ENCODE measurements at regions not wholly inside any gene's neighbourhood (a gene's known extent, or its start where the extent isn't known, plus 50 kb on each side); places are given as distances from the start of the nearest gene placed in this dataset.

DNA sequence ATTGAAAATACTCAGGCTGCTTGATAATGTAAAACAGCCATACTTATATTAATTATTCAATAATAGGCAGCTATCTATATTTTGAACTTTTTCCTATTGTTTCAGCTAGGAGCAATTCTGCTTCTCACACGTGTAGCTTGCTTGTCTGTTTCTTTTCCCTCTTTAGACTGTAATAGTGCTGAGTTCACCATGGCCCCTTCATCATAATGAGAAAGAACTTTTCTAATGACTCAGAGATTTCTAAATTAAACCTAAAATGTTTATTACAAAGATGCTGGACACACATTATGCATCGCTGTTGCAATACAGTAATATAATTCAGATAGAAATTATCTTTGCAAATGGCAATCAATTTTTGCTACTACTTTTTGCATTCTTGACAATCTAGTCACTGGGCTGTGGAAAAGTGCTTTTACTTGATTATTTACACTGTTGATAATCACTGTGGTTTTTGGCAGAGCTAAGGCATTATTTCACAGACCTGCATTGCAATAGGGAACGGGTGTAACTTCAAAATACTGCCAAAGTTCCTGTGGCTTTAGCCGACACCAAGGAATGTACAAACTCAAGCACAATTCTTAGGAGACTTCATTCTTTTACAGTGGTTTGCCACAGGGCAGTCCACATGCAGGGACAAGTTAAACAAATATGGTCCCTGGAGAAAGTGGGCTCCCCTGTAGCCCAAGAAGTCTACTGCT, 281.0 kb upstream of the TBL1XR1 start:
- TF ChIP-seq, protein P1, sequence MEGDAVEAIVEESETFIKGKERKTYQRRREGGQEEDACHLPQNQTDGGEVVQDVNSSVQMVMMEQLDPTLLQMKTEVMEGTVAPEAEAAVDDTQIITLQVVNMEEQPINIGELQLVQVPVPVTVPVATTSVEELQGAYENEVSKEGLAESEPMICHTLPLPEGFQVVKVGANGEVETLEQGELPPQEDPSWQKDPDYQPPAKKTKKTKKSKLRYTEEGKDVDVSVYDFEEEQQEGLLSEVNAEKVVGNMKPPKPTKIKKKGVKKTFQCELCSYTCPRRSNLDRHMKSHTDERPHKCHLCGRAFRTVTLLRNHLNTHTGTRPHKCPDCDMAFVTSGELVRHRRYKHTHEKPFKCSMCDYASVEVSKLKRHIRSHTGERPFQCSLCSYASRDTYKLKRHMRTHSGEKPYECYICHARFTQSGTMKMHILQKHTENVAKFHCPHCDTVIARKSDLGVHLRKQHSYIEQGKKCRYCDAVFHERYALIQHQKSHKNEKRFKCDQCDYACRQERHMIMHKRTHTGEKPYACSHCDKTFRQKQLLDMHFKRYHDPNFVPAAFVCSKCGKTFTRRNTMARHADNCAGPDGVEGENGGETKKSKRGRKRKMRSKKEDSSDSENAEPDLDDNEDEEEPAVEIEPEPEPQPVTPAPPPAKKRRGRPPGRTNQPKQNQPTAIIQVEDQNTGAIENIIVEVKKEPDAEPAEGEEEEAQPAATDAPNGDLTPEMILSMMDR (IDR thresholded peaks at IDR 0.05; ENCODE audit: extremely low read depth, low read depth, low read length) = no peak
- Histone ChIP-seq H3K9me3 (ENCODE audit: low read depth, low read length) (no peaks in the 10 kb centered on the region), H4K20me1 (ENCODE audit: insufficient read depth, low read length) (no peaks in the 10 kb centered on the region), H3K4me2 (ENCODE audit: insufficient read depth, low read length) (peak overlapping the region; percentile 34), H3K36me3 (ENCODE audit: insufficient read depth, low read length) (no peaks in the 10 kb centered on the region), H2AFZ (ENCODE audit: low read length) (no peak overlapping the region), H3K27me3 (ENCODE audit: insufficient read depth, low read length) (no peaks in the 10 kb centered on the region), H3K4me3 (ENCODE audit: insufficient read depth, low read length) (no peak overlapping the region), H3K79me2 (ENCODE audit: insufficient read depth, low read length) (no peaks in the 10 kb centered on the region), H3K27ac (ENCODE audit: low read depth, low read length) (peak overlapping the region; percentile 76), H3K4me1 (ENCODE audit: insufficient read depth, low read length) (peaks cover 8% of the 10 kb centered on the region)
- peak; percentile 66 for DNase-seq (ENCODE audit: insufficient read length, low spot score, missing footprints)

DNA sequence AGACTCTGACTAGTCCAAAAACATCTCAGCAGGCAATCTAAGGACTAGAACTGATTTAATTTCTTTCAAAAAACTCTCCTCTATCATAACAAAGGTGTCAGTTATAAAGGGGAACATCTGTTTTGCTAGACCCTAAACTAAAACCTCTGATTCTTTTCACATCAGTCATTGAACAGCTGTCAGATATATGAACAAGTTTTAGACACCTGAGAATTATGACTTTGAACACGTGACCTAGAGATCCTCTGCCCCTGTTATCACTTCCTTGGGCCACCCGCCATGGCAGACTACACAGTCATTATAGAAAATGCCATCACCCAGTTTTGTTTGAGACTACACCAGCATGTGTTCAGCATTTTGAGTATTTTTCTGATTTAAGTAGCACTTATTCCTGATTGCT, 282.3 kb upstream of the TBL1XR1 start:
- no peaks in the 10 kb centered on the region for H3K36me3 ChIP-seq (ENCODE audit: insufficient read depth, low read length)
- H3K9me3 ChIP-seq (ENCODE audit: low read depth, low read length) = no peaks in the 10 kb centered on the region
- no peak overlapping the region for H3K4me2 ChIP-seq (ENCODE audit: insufficient read depth, low read length)
- H3K4me1 ChIP-seq (ENCODE audit: insufficient read depth, low read length) = peaks cover 11% of the 10 kb centered on the region
- no peaks in the 10 kb centered on the region for H3K27me3 ChIP-seq (ENCODE audit: insufficient read depth, low read length)
- no peaks in the 10 kb centered on the region for H4K20me1 ChIP-seq (ENCODE audit: insufficient read depth, low read length)
- TF ChIP-seq, protein P1 (IDR thresholded peaks at IDR 0.05; ENCODE audit: extremely low read depth, low read depth, low read length) = no peak
- H3K4me3 ChIP-seq (ENCODE audit: insufficient read depth, low read length) = no peak overlapping the region
- H3K79me2 ChIP-seq (ENCODE audit: insufficient read depth, low read length) = no peaks in the 10 kb centered on the region
- H3K27ac ChIP-seq (ENCODE audit: low read depth, low read length) = no peak overlapping the region
- no peak overlapping the region for H2AFZ ChIP-seq (ENCODE audit: low read length)
- DNase-seq (ENCODE audit: insufficient read length, low spot score, missing footprints) = no peak

DNA sequence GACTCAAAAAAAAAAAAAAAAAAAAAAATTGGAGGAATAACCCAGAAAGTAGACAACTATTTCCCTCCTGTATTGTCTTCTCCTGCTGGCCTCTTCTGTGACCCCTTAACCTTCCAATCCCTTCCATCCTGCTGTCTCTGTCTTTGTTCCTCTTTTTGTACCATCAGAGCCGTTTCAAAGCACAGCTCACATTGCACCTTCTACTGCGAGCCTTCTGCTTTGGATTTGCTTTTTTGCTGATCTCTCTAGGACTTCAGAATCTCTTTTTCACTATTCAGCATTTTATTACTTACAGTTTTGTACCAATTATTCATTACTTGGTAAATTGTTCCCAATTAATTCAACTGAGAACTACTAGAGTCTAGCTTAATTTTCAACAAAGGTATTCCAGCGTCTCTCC, 284.0 kb upstream of the TBL1XR1 start:
- Histone ChIP-seq H3K27me3 (ENCODE audit: insufficient read depth, low read length) (no peaks in the 10 kb centered on the region), H2AFZ (ENCODE audit: low read length) (no peak overlapping the region), H3K4me2 (ENCODE audit: insufficient read depth, low read length) (no peak overlapping the region), H3K36me3 (ENCODE audit: insufficient read depth, low read length) (no peaks in the 10 kb centered on the region), H3K79me2 (ENCODE audit: insufficient read depth, low read length) (no peaks in the 10 kb centered on the region), H3K27ac (ENCODE audit: low read depth, low read length) (peak overlapping the region; percentile 29), H3K4me1 (ENCODE audit: insufficient read depth, low read length) (peaks cover 11% of the 10 kb centered on the region), H3K4me3 (ENCODE audit: insufficient read depth, low read length) (no peak overlapping the region), H4K20me1 (ENCODE audit: insufficient read depth, low read length) (no peaks in the 10 kb centered on the region), H3K9me3 (ENCODE audit: low read depth, low read length) (peaks cover 2% of the 10 kb centered on the region)
- DNase-seq (ENCODE audit: insufficient read length, low spot score, missing footprints) = no peak
- TF ChIP-seq, protein P1 (IDR thresholded peaks at IDR 0.05; ENCODE audit: extremely low read depth, low read depth, low read length) = no peak

DNA sequence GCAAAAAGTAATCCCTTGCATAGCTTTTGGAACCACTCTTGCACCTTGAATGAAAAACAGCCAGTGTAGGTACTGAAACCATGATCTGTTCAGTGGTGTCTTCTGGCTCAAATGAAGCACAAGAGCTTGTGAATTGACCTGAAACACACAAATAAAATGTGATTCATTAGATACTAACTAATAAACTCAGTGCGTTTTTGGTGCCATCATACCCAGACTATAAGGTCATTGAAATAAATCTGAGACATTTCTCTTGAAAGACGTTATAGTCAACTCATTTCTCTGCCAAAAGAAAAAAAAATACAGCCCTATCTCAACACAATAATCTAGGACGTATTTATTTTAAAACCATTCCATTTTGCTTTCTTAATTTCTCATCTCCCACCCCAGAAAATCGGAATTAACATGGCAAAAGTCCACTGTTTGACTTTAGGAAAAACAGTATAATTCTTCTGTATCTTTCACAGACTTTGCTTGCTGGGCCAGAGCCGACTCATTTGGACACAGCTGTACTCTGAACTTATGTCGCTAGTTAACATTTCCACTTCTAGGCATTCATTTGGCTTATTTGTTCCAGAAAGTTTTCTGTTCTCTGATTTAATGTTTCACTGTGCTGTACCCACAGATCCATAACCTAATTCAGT, 284.9 kb upstream of the TBL1XR1 start:
- Histone ChIP-seq H3K4me2 (ENCODE audit: insufficient read depth, low read length) (no peak overlapping the region), H3K79me2 (ENCODE audit: insufficient read depth, low read length) (no peaks in the 10 kb centered on the region), H3K36me3 (ENCODE audit: insufficient read depth, low read length) (no peaks in the 10 kb centered on the region), H4K20me1 (ENCODE audit: insufficient read depth, low read length) (no peaks in the 10 kb centered on the region), H3K27ac (ENCODE audit: low read depth, low read length) (peak overlapping the region; percentile 29), H3K4me1 (ENCODE audit: insufficient read depth, low read length) (peaks cover 11% of the 10 kb centered on the region), H2AFZ (ENCODE audit: low read length) (peak overlapping the region; percentile 21), H3K4me3 (ENCODE audit: insufficient read depth, low read length) (no peak overlapping the region), H3K27me3 (ENCODE audit: insufficient read depth, low read length) (no peaks in the 10 kb centered on the region), H3K9me3 (ENCODE audit: low read depth, low read length) (peaks cover 2% of the 10 kb centered on the region)
- no peak for DNase-seq (ENCODE audit: insufficient read length, low spot score, missing footprints)
- TF ChIP-seq, protein P1 (IDR thresholded peaks at IDR 0.05; ENCODE audit: extremely low read depth, low read depth, low read length) = no peak

Data from osteoblast (primary cell).